ENCODE measurements at regions not wholly inside any gene's neighbourhood (a gene's known extent, or its start where the extent isn't known, plus 50 kb on each side); places are given as distances from the start of the nearest gene placed in this dataset.

DNA sequence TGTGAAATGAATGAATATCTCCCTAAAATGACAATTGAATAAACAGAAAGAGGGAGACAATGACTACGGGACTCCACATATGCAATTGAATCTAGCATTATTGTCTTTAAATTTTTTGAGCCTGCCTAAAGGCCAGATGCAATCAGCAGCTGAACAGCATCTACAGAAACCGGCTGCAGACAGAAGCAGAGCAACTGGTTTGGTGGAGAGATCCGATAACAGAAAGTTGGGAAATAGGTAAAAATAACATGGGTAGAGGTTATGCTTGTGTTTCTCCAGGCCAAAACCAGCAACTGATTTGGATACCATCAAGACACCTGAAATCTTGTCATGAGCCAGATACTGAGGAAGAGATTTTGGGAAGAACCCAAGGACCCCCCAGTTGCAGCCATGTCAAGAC, 146.6 kb downstream of the ZNF33B start:
- H3K4me2 ChIP-seq (replicated peaks; ENCODE audit: low read depth, low read length, poor library complexity, severe bottlenecking) = no peak overlapping the region
- no peak for ATAC-seq (ENCODE audit: low read depth)
- ChIA-PET CTCF (no interaction called here), POLR2A (no interaction called here)
- H3K9ac ChIP-seq (ENCODE audit: low read length) = no peak overlapping the region
- H4K20me1 ChIP-seq (ENCODE audit: control insufficient read depth, insufficient read depth, low read length, poor library complexity, severe bottlenecking) = no peaks in the 10 kb centered on the region
- intact Hi-C loops (cut with micrococcal nuclease) = no loop called here
- Mint-ChIP-seq H3K4me1 (no peaks in the 10 kb centered on the region), H3K27ac (no peak overlapping the region), H3K9me3 (ENCODE audit: insufficient read depth) (no peaks in the 10 kb centered on the region), H3K4me3 (no peak overlapping the region), H3K27me3 (no peaks in the 10 kb centered on the region)
- H3K4me3 ChIP-seq (ENCODE audit: control extremely low read depth in 1 of 5, extremely low read depth in 1 of 5, insufficient read depth in 1 of 5, low read depth in 2 of 5, low read length in 4 of 5) = no peak overlapping the region
- WGBS (ENCODE audit: insufficient coverage) = 100% methylated on average over 2 of the region's 3 CpGs
- no peaks in the 10 kb centered on the region for H3K36me3 ChIP-seq (replicated peaks in 1 of 2; ENCODE audit: control extremely low read depth in 1 of 2, control insufficient read depth in 1 of 2, extremely low read depth in 1 of 2, insufficient read depth in 2 of 2, low read length in 1 of 2)
- no peaks in the 10 kb centered on the region for H3K79me2 ChIP-seq (ENCODE audit: control insufficient read depth, insufficient read depth, low read length)
- H3K27ac ChIP-seq (ENCODE audit: low read length in 2 of 2) = no peak overlapping the region
- no peaks in the 10 kb centered on the region for H3K27me3 ChIP-seq (replicated peaks in 1 of 4; ENCODE audit: control extremely low read depth in 1 of 4, control insufficient read depth in 3 of 4, insufficient read depth in 4 of 4, low read length in 3 of 4)
- DNase-seq = no peak
- TF ChIP-seq, protein P1, sequence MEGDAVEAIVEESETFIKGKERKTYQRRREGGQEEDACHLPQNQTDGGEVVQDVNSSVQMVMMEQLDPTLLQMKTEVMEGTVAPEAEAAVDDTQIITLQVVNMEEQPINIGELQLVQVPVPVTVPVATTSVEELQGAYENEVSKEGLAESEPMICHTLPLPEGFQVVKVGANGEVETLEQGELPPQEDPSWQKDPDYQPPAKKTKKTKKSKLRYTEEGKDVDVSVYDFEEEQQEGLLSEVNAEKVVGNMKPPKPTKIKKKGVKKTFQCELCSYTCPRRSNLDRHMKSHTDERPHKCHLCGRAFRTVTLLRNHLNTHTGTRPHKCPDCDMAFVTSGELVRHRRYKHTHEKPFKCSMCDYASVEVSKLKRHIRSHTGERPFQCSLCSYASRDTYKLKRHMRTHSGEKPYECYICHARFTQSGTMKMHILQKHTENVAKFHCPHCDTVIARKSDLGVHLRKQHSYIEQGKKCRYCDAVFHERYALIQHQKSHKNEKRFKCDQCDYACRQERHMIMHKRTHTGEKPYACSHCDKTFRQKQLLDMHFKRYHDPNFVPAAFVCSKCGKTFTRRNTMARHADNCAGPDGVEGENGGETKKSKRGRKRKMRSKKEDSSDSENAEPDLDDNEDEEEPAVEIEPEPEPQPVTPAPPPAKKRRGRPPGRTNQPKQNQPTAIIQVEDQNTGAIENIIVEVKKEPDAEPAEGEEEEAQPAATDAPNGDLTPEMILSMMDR (IDR thresholded peaks at IDR 0.05) = no peak
- TF ChIP-seq EZH2 (IDR thresholded peaks at IDR 0.05; ENCODE audit: borderline replicate concordance, insufficient read depth, low read depth, low read length, poor library complexity, severe bottlenecking) = no peak
- H3K9me3 ChIP-seq (ENCODE audit: control extremely low read depth in 1 of 3, control insufficient read depth in 2 of 3, insufficient read depth in 1 of 3, low read length in 2 of 3) = peaks cover 0 to 9% (median 1%) of the 10 kb centered on the region in 3 donors
- H3K4me1 ChIP-seq (ENCODE audit: control insufficient read depth in 2 of 2, insufficient read depth in 2 of 2, low read length in 2 of 2) = no peaks in the 10 kb centered on the region
- no peak overlapping the region for H2AFZ ChIP-seq (ENCODE audit: insufficient read depth, low read depth, low read length, poor library complexity, severe bottlenecking)

DNA sequence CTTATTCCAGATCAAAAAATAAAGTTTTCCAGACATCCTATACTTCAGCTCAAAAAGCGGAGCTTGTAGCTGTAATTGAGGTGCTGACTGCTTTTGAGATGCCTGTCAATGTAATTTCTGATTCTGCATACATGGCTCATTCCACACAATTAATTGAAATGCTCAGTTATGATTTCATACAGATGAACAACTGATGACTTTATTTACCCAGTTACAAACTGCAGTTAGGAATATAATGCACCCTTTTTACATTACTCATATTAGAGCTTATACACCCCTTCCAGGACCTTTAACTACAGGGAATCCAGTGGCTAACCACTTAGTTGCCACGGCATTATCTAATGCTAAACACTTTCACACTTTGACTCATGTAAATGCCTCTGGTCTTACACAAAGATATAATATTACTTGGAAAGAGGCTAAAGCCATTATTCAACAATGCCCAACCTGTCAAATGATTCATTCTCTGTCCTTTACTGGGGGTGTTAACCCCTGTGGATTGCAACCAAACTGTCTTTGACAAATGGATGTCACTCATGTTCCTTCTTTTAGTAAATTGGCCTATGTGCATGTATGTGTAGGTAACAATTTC, 147.3 kb downstream of the ZNF33B start:
- TF ChIP-seq, protein P1 (IDR thresholded peaks at IDR 0.05) = no peak
- TF ChIP-seq EZH2 (IDR thresholded peaks at IDR 0.05; ENCODE audit: borderline replicate concordance, insufficient read depth, low read depth, low read length, poor library complexity, severe bottlenecking) = no peak
- H3K4me1 Mint-ChIP-seq = no peaks in the 10 kb centered on the region
- Histone ChIP-seq H3K4me1 (ENCODE audit: control insufficient read depth in 2 of 2, insufficient read depth in 2 of 2, low read length in 2 of 2) (no peaks in the 10 kb centered on the region), H3K79me2 (ENCODE audit: control insufficient read depth, insufficient read depth, low read length) (no peaks in the 10 kb centered on the region), H3K9me3 (ENCODE audit: control extremely low read depth in 1 of 3, control insufficient read depth in 2 of 3, insufficient read depth in 1 of 3, low read length in 2 of 3) (peaks cover 0 to 11% (median 1%) of the 10 kb centered on the region in 3 donors), H3K4me2 (replicated peaks; ENCODE audit: low read depth, low read length, poor library complexity, severe bottlenecking) (no peak overlapping the region), H3K27me3 (replicated peaks in 1 of 4; ENCODE audit: control extremely low read depth in 1 of 4, control insufficient read depth in 3 of 4, insufficient read depth in 4 of 4, low read length in 3 of 4) (no peaks in the 10 kb centered on the region), H2AFZ (ENCODE audit: insufficient read depth, low read depth, low read length, poor library complexity, severe bottlenecking) (no peak overlapping the region), H3K9ac (ENCODE audit: low read length) (no peak overlapping the region), H4K20me1 (ENCODE audit: control insufficient read depth, insufficient read depth, low read length, poor library complexity, severe bottlenecking) (no peaks in the 10 kb centered on the region), H3K27ac (ENCODE audit: low read length in 2 of 2) (no peak overlapping the region), H3K36me3 (replicated peaks in 1 of 2; ENCODE audit: control extremely low read depth in 1 of 2, control insufficient read depth in 1 of 2, extremely low read depth in 1 of 2, insufficient read depth in 2 of 2, low read length in 1 of 2) (no peaks in the 10 kb centered on the region), H3K4me3 (ENCODE audit: control extremely low read depth in 1 of 5, extremely low read depth in 1 of 5, insufficient read depth in 1 of 5, low read depth in 2 of 5, low read length in 4 of 5) (no peak overlapping the region)
- intact Hi-C loops (cut with micrococcal nuclease) = no loop called here
- ChIA-PET CTCF (no interaction called here), POLR2A (no interaction called here)
- no CpG with 5 or more reads among the region's 2 CpGs for WGBS (ENCODE audit: insufficient coverage)
- no peaks in the 10 kb centered on the region for H3K9me3 Mint-ChIP-seq (ENCODE audit: insufficient read depth)
- H3K4me3 Mint-ChIP-seq = no peak overlapping the region
- DNase-seq (no peak), ATAC-seq (ENCODE audit: low read depth) (no peak)
- H3K27me3 Mint-ChIP-seq = no peaks in the 10 kb centered on the region
- no peak overlapping the region for H3K27ac Mint-ChIP-seq

Data from B cell (primary cell).